ENCODE measurements at regions not wholly inside any gene's neighbourhood (a gene's known extent, or its start where the extent isn't known, plus 50 kb on each side); places are given as distances from the start of the nearest gene placed in this dataset.

DNA sequence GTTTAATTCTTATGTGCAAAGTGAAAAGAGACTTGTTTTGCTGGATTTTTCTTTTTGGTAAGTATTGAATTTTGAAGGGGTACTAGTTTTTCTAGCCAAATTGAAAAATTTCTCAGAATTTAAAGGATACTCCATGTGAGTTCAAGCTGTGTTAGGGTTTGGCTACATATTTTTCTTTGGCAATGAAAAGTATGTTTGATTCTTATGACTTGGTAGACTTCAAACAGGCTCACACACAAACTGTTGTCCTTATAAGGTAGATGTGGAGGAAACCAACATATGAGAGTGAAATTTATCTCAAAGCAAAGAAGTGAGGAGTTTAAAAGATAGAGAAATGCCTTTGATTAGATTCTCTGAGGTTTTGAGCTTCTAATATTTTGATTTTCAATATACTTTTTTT, 356.7 kb downstream of the BCKDHB start:
- no peaks in the 10 kb centered on the region for H3K9me3 ChIP-seq (ENCODE audit: low read depth, low read length, poor library complexity, severe bottlenecking)
- no peaks in the 10 kb centered on the region for H3K36me3 ChIP-seq (ENCODE audit: insufficient read depth, low read length, poor library complexity, severe bottlenecking)
- intact Hi-C loops (cut with micrococcal nuclease; ENCODE audit: unreplicated experiment): no loop called here
- H3K4me3 ChIP-seq (ENCODE audit: low read depth, low read length, poor library complexity, severe bottlenecking): no peak overlapping the region
- no peaks in the 10 kb centered on the region for H3K4me1 ChIP-seq (ENCODE audit: insufficient read depth, low read length, poor library complexity, severe bottlenecking)
- H3K27ac ChIP-seq (ENCODE audit: low read depth, low read length, poor library complexity, severe bottlenecking): no peak overlapping the region
- TF ChIP-seq, protein P1, sequence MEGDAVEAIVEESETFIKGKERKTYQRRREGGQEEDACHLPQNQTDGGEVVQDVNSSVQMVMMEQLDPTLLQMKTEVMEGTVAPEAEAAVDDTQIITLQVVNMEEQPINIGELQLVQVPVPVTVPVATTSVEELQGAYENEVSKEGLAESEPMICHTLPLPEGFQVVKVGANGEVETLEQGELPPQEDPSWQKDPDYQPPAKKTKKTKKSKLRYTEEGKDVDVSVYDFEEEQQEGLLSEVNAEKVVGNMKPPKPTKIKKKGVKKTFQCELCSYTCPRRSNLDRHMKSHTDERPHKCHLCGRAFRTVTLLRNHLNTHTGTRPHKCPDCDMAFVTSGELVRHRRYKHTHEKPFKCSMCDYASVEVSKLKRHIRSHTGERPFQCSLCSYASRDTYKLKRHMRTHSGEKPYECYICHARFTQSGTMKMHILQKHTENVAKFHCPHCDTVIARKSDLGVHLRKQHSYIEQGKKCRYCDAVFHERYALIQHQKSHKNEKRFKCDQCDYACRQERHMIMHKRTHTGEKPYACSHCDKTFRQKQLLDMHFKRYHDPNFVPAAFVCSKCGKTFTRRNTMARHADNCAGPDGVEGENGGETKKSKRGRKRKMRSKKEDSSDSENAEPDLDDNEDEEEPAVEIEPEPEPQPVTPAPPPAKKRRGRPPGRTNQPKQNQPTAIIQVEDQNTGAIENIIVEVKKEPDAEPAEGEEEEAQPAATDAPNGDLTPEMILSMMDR (conservative IDR thresholded peaks at IDR 0.05; ENCODE audit: low read depth, low read length): no peak
- no peak for TF ChIP-seq EZH2 (IDR thresholded peaks at IDR 0.05; ENCODE audit: borderline replicate concordance, low read depth, low read length, poor library complexity, severe bottlenecking)
- ChIA-PET POLR2A (ENCODE audit: low non-redundant PET) (no interaction called here), CTCF (no interaction called here)
- DNase-seq (ENCODE audit: low spot score): no peak
- no peaks in the 10 kb centered on the region for H3K27me3 ChIP-seq (replicated peaks; ENCODE audit: insufficient read depth, low read depth, low read length, poor library complexity)
- BruUV-seq (replicated peaks): no TSS peak

DNA sequence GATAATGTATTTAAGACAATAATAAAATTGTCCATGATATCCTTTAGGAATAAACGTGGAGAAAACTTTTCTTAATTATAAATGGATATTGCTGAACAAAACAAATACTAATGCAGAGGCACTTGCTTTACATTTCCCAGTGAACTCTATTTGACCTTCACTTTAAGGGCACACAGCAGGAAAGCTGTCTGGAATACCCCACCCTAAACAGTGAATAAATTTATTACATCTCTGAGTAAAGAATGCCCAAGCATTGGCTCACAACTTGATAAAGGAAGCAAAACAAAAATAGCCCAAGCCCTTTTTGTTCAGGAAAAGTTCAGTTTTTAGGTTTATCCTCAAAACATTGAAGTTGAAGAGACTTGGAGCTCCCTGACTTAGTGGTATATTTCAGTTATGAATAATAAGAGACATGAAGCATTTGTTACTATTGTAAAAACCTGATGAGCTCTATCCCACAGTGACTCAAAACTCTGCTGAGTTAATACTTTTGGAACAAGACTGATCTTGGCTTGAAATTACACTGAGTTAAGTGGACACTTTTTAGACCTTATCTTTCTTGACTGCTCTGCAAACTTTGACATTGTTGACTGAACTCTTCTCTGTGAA, 353.9 kb downstream of the BCKDHB start:
- intact Hi-C loops (cut with micrococcal nuclease; ENCODE audit: unreplicated experiment): no loop called here
- Histone ChIP-seq H3K9me3 (ENCODE audit: low read depth, low read length, poor library complexity, severe bottlenecking) (no peaks in the 10 kb centered on the region), H3K4me1 (ENCODE audit: insufficient read depth, low read length, poor library complexity, severe bottlenecking) (no peaks in the 10 kb centered on the region), H3K27ac (ENCODE audit: low read depth, low read length, poor library complexity, severe bottlenecking) (no peak overlapping the region), H3K4me3 (ENCODE audit: low read depth, low read length, poor library complexity, severe bottlenecking) (no peak overlapping the region), H3K36me3 (ENCODE audit: insufficient read depth, low read length, poor library complexity, severe bottlenecking) (no peaks in the 10 kb centered on the region), H3K27me3 (replicated peaks; ENCODE audit: insufficient read depth, low read depth, low read length, poor library complexity) (no peaks in the 10 kb centered on the region)
- POLR2A ChIA-PET (ENCODE audit: low non-redundant PET): no interaction called here
- BruUV-seq (replicated peaks): no TSS peak
- CTCF ChIA-PET: no interaction called here
- TF ChIP-seq, protein P1 (conservative IDR thresholded peaks at IDR 0.05; ENCODE audit: low read depth, low read length): no peak
- TF ChIP-seq EZH2 (IDR thresholded peaks at IDR 0.05; ENCODE audit: borderline replicate concordance, low read depth, low read length, poor library complexity, severe bottlenecking): no peak
- no peak for DNase-seq (ENCODE audit: low spot score)

DNA sequence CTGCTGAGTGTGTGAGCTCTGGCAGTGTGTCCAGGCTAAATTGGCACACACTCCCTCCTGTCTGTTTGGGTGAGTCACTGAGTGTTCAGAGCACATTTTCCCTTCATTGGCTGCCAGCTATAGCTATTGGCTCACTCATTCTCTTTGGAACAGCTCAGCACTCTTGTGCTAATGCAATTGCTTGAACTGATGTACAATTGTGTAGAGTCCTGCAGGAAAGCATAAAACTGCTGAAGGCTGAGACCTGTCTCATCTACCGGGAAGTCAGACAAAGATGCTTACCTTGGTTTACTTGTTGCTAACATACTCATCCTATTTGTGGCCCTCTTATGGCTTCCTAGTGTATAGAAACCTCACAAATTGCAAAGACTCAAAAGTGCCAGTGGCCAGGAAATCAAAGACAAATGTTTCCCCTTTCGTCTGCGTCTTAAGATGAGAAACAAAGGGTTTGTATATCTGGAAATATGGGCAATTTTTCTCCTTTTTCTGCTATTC, 351.0 kb downstream of the BCKDHB start:
- intact Hi-C loops (cut with micrococcal nuclease; ENCODE audit: unreplicated experiment): no loop called here
- Histone ChIP-seq H3K27me3 (replicated peaks; ENCODE audit: insufficient read depth, low read depth, low read length, poor library complexity) (no peaks in the 10 kb centered on the region), H3K4me1 (ENCODE audit: insufficient read depth, low read length, poor library complexity, severe bottlenecking) (no peaks in the 10 kb centered on the region), H3K9me3 (ENCODE audit: low read depth, low read length, poor library complexity, severe bottlenecking) (no peaks in the 10 kb centered on the region), H3K36me3 (ENCODE audit: insufficient read depth, low read length, poor library complexity, severe bottlenecking) (no peaks in the 10 kb centered on the region), H3K27ac (ENCODE audit: low read depth, low read length, poor library complexity, severe bottlenecking) (no peak overlapping the region), H3K4me3 (ENCODE audit: low read depth, low read length, poor library complexity, severe bottlenecking) (no peak overlapping the region)
- BruUV-seq (replicated peaks): no TSS peak
- POLR2A ChIA-PET (ENCODE audit: low non-redundant PET): no interaction called here
- DNase-seq (ENCODE audit: low spot score): peak; percentile 41
- CTCF ChIA-PET: no interaction called here
- TF ChIP-seq EZH2 (IDR thresholded peaks at IDR 0.05; ENCODE audit: borderline replicate concordance, low read depth, low read length, poor library complexity, severe bottlenecking): no peak
- TF ChIP-seq, protein P1 (conservative IDR thresholded peaks at IDR 0.05; ENCODE audit: low read depth, low read length): no peak
